Right cardiac atrium (tissue), 5 donors: ENCODE measurements at regions not wholly inside any gene's neighbourhood (a gene's known extent, or its start where the extent isn't known, plus 50 kb on each side); places are given as distances from the start of the nearest gene placed in this dataset.

Experiments
- ATAC-seq, 2 donors: fragments of 200-7000 bp; cut with Tn5 transposase; one replicate each; pipeline versions ENCODE4 v1.8.0 to v1.9.1; 2020; ENCODE audit warnings: moderate library complexity in 2 of 2, mild to moderate bottlenecking in 1 of 2
- DNase-seq, 3 donors: peaks; one replicate each; pipeline ENCODE4 v3.0.0-alpha.2; 2020
- H3K27ac ChIP-seq: one replicate; pipeline ENCODE4 v1.5.1; 2013; ENCODE audit warnings: mild to moderate bottlenecking, low read length, control low read depth, moderate library complexity
- H3K27me3 ChIP-seq: one replicate; pipeline ENCODE4 v1.6.1; 2013; ENCODE audit not compliant: control insufficient read depth, insufficient read depth
- H3K4me1 ChIP-seq: one replicate; pipeline ENCODE4 v1.6.1; 2013; ENCODE audit warnings: low read length; ENCODE audit not compliant: control insufficient read depth, insufficient read depth
- H3K4me3 ChIP-seq: one replicate; pipeline ENCODE4 v1.5.1; 2013; ENCODE audit warnings: low read length, control low read depth
- H3K9me3 ChIP-seq: one replicate; pipeline ENCODE4 v1.6.1; 2013; ENCODE audit warnings: low read length; ENCODE audit not compliant: control insufficient read depth
- WGBS: extraction: QIAGEN DNeasy Blood & Tissue Kit; methylation state at CpG from one replicate; pipeline ENCODE4 v1.1.7; 2013; 5-methylcytosine and 5-hydroxymethylcytosine counted together
- intact Hi-C, 4 donors: fragments of 100-400 bp; cut with DNase I; formaldehyde crosslinking; loops; one replicate each; pipeline versions ENCODE4 v1.11.0 to v1.14.0; 2022 to 2023
- donor health status: healthy with polysubstance abuse.
- donor health status: DM: no; HTN: yes; CAD: no.
- donor health status: DM: no; HTN: no; CAD: no.
- donor health status: DM: no; HTN: yes; CAD: no; lungs with severe emphysema.
- donor health status: DM: yes; HTN: yes; CAD: no.

- 82% methylated on average over 4 of the region's 4 CpGs for WGBS
- H3K9me3 ChIP-seq: no peaks in the 10 kb centered on the region
- H3K4me3 ChIP-seq: no peak overlapping the region
- no peaks in the 10 kb centered on the region for H3K4me1 ChIP-seq
- DNase-seq: no peak
- no peak overlapping the region for H3K27ac ChIP-seq
- intact Hi-C loops: no loop called here
- no peaks in the 10 kb centered on the region for H3K27me3 ChIP-seq
- ATAC-seq: no peak
Observed at GRCh38 chr2:166831930-166832329, 56.4 kb upstream of the XIRP2 start.

GRCh38 chr2:166825914-166826313 lies 62.4 kb upstream of the XIRP2 start:
- ATAC-seq (no peak), DNase-seq (no peak)
- Histone ChIP-seq H3K4me1 (no peaks in the 10 kb centered on the region), H3K27me3 (no peaks in the 10 kb centered on the region), H3K4me3 (no peak overlapping the region), H3K27ac (no peak overlapping the region), H3K9me3 (no peaks in the 10 kb centered on the region)
- intact Hi-C loops: no loop called here

GRCh38 chr2:166814335-166814734 lies 73.9 kb upstream of the XIRP2 start:
- Histone ChIP-seq H3K27ac (no peak overlapping the region), H3K4me1 (no peaks in the 10 kb centered on the region), H3K4me3 (no peak overlapping the region), H3K9me3 (no peaks in the 10 kb centered on the region), H3K27me3 (no peaks in the 10 kb centered on the region)
- ATAC-seq: no peak
- DNase-seq: no peak
- 78% methylated on average over 5 of the region's 5 CpGs for WGBS
- intact Hi-C loops: no loop called here

DNA sequence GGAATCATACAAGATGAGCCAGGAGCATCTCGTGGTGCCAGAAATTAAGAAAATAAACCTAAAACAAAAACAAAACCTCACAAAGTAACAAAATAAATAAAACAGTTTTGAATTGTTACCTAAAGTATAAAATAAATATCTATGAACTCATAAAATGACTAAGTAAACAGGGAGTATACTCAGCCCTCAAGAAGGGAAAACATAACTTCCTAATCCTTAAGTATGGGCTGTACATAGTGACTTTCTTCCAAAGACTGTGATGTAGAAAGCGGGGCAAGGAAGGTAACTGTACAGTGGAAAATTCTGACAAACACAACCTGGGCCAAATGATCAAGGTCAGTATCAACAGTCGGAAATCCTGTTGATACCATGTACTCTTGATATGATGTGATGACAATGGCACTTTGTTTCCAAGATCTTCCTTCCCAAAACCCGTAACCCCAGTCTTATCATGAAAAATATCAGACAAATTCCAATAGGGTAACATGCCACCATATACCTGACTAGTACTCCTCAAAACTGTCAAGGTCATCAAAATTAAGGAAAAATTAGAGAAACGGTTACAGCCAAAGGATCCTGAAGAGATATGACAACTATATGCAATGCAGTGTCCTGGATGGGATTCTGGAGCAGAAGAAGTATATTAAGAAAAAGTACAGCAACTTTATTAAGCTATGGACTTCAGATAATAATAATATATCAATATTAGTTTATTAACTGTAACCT lies 76.0 kb upstream of the XIRP2 start:
- 66% methylated on average over 5 of the region's 5 CpGs for WGBS
- no peaks in the 10 kb centered on the region for H3K9me3 ChIP-seq
- intact Hi-C loops: no loop called here
- no peaks in the 10 kb centered on the region for H3K4me1 ChIP-seq
- H3K27ac ChIP-seq: no peak overlapping the region
- no peaks in the 10 kb centered on the region for H3K27me3 ChIP-seq
- no peak overlapping the region for H3K4me3 ChIP-seq
- DNase-seq (no peak), ATAC-seq (peak in 1 of 2 donors; percentile 69)

DNA sequence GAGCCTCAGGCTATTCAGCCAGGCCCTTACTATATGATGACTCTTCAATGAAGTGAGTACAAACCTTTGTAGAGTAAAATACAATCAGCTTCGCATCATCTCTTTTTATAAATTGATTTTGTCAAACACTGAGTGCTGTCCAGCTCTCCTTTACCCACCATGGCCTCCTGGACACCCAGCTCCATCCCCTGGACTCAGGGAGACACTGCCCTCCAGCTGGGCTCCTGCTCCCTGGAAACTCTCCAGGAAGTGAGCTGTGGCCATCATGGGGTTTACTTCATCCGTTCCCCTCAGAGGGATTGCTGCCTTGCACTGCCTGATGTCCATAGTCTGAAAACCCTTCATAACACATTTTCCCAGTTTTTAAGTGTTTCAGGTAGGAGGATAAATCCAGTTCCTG lies 82.5 kb upstream of the XIRP2 start:
- DNase-seq: no peak
- intact Hi-C loops: no loop called here
- H3K4me3 ChIP-seq: no peak overlapping the region

DNA sequence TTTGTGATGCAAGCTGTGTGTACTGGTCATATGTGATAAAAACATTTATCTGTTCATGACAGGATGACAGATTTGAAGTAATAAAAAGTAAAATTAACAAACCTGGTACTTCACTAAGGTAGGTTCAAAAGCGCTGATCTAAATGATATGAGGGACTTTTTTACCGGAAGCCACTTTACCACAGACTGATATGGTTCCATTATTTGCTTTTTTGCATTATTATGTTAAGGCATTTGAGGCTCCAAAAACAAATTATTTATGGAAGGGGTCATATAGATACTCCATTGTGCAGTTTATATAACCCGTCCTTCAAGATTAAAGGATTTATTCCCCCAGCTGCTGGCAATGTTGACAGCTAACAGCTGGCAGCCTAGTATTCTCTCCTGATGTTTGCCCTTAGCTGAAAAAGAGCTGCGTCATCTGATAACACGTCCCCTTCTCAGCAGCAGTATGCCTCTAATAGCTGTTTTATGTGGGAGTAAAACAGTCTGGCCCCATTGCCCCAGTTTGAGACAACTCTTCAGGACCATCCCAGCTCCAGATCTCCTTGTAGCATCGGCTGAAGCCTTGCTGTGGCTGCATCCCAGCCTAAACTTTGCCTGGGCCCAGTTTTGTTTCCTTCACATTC lies 84.8 kb upstream of the XIRP2 start:
- H3K4me3 ChIP-seq: no peak overlapping the region
- no peak for DNase-seq
- no peaks in the 10 kb centered on the region for H3K4me1 ChIP-seq
- no peak overlapping the region for H3K27ac ChIP-seq
- WGBS: 27% methylated on average over 6 of the region's 6 CpGs
- ATAC-seq: peak; percentile 29 to 33
- no peaks in the 10 kb centered on the region for H3K9me3 ChIP-seq
- no peaks in the 10 kb centered on the region for H3K27me3 ChIP-seq
- intact Hi-C loops: no loop called here

More for the DNA sequence above, 82.5 kb upstream of the XIRP2 start:
- 85% methylated on average over 2 of the region's 2 CpGs for WGBS
- H3K27ac ChIP-seq: no peak overlapping the region
- H3K27me3 ChIP-seq: no peaks in the 10 kb centered on the region
- no peaks in the 10 kb centered on the region for H3K4me1 ChIP-seq
- no peak for ATAC-seq
- H3K9me3 ChIP-seq: no peaks in the 10 kb centered on the region

DNA sequence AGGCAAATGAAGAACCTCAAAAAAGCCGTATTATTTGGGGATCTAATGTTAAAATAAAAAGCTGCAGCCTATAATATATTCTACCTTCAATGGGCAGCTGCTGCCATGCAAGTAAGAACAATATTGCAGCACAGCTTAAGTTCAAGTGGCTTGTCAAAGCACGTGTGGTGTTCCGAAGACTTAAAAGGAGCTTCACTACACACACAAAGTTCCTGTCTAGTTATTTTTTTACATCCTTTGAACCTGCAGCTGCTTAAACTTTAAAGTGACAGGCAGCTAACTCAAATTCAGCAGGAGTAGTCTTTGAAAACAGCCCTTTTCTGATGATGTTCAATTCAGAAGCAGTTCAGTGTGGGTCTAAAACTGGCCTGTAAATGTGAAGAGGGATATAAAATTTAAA lies 85.8 kb upstream of the XIRP2 start:
- ATAC-seq (no peak), DNase-seq (no peak)
- intact Hi-C loops: no loop called here
- Histone ChIP-seq H3K27me3 (no peaks in the 10 kb centered on the region), H3K4me1 (no peaks in the 10 kb centered on the region), H3K27ac (no peak overlapping the region), H3K4me3 (no peak overlapping the region), H3K9me3 (no peaks in the 10 kb centered on the region)
- 32% methylated on average over 3 of the region's 3 CpGs for WGBS

DNA sequence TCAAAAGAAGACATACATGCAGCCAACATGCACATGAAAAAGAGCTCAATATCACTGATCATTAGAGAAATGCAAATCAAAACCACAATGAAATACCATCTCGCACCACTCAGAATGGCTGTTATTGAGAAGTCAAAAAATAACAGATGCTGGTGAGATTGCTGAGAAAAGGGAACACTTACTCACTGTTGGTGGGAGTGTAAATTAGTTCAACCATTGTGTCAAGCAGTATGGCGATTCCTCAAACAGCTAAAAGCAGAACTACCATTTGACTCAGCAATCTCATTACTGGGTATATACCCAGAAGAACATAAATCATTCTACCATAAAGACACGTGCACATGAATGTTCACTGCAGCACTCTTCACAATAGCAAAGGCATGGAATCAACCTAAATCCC lies 95.5 kb upstream of the XIRP2 start:
- no peak for DNase-seq
- H3K27ac ChIP-seq: no peak overlapping the region
- ATAC-seq: no peak
- 78% methylated on average over 3 of the region's 3 CpGs for WGBS
- no peaks in the 10 kb centered on the region for H3K9me3 ChIP-seq
- no peak overlapping the region for H3K4me3 ChIP-seq
- intact Hi-C loops: no loop called here
- H3K4me1 ChIP-seq: no peaks in the 10 kb centered on the region
- no peaks in the 10 kb centered on the region for H3K27me3 ChIP-seq

DNA sequence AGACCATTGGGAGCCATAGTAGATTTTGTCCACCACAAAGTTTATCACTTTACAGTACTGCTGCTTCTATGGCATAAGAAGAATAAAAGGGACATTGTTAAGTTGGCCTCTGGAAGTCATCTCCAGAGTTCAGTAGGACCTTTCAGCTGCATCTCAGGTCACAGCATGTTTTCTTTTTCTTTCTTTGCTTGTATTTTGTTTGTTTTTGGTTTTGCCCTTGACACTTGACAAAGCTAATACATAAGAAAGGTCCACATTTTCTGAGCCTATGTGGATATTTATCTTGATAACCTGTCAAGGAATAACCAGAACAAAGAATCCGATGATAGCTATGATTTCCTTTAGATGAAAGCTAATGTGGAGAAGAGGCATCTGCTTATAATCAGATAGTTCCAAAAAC lies 101.6 kb upstream of the XIRP2 start:
- Histone ChIP-seq H3K27me3 (no peaks in the 10 kb centered on the region), H3K4me3 (no peak overlapping the region), H3K27ac (no peak overlapping the region), H3K4me1 (no peaks in the 10 kb centered on the region), H3K9me3 (no peaks in the 10 kb centered on the region)
- ATAC-seq (no peak), DNase-seq (no peak)
- 77% methylated on average over 1 of the region's 1 CpG for WGBS
- intact Hi-C loops: no loop called here

- H3K4me1 ChIP-seq: no peaks in the 10 kb centered on the region
- no peak for ATAC-seq
- DNase-seq: no peak
- intact Hi-C loops: no loop called here
- no peak overlapping the region for H3K27ac ChIP-seq
- no peaks in the 10 kb centered on the region for H3K27me3 ChIP-seq
- H3K4me3 ChIP-seq: no peak overlapping the region
- whole genome bisulfite sequencing: 76% methylated on average over 7 of the region's 8 CpGs
- no peaks in the 10 kb centered on the region for H3K9me3 ChIP-seq
Observed at GRCh38 chr2:166784296-166784946, 103.9 kb upstream of the XIRP2 start.

- Histone ChIP-seq H3K9me3 (no peaks in the 10 kb centered on the region), H3K27me3 (no peaks in the 10 kb centered on the region), H3K4me1 (no peaks in the 10 kb centered on the region), H3K4me3 (no peak overlapping the region), H3K27ac (no peak overlapping the region)
- ATAC-seq: no peak
- 48% methylated on average over 1 of the region's 1 CpG for WGBS
- intact Hi-C loops: no loop called here
- DNase-seq: no peak
Observed at GRCh38 chr2:166775176-166775575, 113.1 kb upstream of the XIRP2 start.
